GM12878 (cell line): ENCODE measurements at regions not wholly inside any gene's neighbourhood (a gene's known extent, or its start where the extent isn't known, plus 50 kb on each side); places are given as distances from the start of the nearest gene placed in this dataset.

Experiments used
- ATAC-seq: fragments of 200-7000 bp; cut with Tn5 transposase; 3 replicates; pipeline ENCODE4 v1.9.1; 2020; ENCODE audit warnings: mild to moderate bottlenecking, moderate library complexity
- BruUV-seq: library from RNA; stranded (reverse); fragments of 400-500 nt; replicated peaks from 2 replicates; lab custom pipeline; 2021; lab: Mats Ljungman, UMichigan
- CTCF ChIA-PET: fragments of 300-600 bp; sonication (Branson Sonifier 250); formaldehyde crosslinking; extraction: SDS; loops from one replicate; lab custom pipeline; 2021; ENCODE audit warnings: inconsistent platforms; lab: Yijun Ruan, JAX
- POLR2A ChIA-PET: fragments of 350-600 bp; formaldehyde crosslinking; extraction: SDS; loops from one replicate; lab custom pipeline; 2021; ENCODE audit warnings: inconsistent platforms; lab: Charles Lee
- RAD21 ChIA-PET: fragments of 300-600 bp; sonication (Branson Sonifier 250); formaldehyde crosslinking; loops from one replicate; lab custom pipeline; 2023; ENCODE audit warnings: antibody characterized with exemption; ENCODE audit not compliant: unreplicated experiment; lab: Charles Lee
- SMC1A ChIA-PET: fragments of 300-600 bp; sonication (Branson Sonifier 250); formaldehyde crosslinking; loops from one replicate; lab custom pipeline; 2023; ENCODE audit not compliant: unreplicated experiment, uncharacterized antibody; lab: Charles Lee
- DNase-seq: peaks from one replicate; pipeline ENCODE4 v3.0.0-alpha.2; 2011; ENCODE audit warnings: low read depth, low spot score
- FAIRE-seq: peaks from 3 replicates; lab custom pipeline; 2011; peaks lifted over from hg19 to GRCh38; lab: Jason Lieb, UNC
- H2AFZ ChIP-seq: 2 replicates; pipeline ENCODE4 v1.6.0; 2011; ENCODE audit warnings: low read depth, low read length, control low read depth; ENCODE audit not compliant: control insufficient read depth
- H3K27ac ChIP-seq: 2 replicates; pipeline ENCODE4 v1.5.1; 2011; ENCODE audit warnings: control low read depth; ENCODE audit not compliant: control insufficient read depth, insufficient read depth
- H3K27me3 ChIP-seq, 2 experiments: replicated peaks in 1 of 2; 2 replicates each; pipeline versions ENCODE4 v1.6.0 to v1.6.1; 2011; ENCODE audit warnings: low read length in 1 of 2; ENCODE audit not compliant: control insufficient read depth in 2 of 2, insufficient read depth in 2 of 2
- H3K36me3 ChIP-seq, 2 experiments: 2 replicates each; pipeline ENCODE4 v1.5.1; 2011; ENCODE audit warnings: low read length in 1 of 2; ENCODE audit not compliant: control insufficient read depth in 2 of 2, insufficient read depth in 2 of 2
- H3K4me1 ChIP-seq: 2 replicates; pipeline ENCODE4 v1.6.1; 2011; ENCODE audit warnings: mild to moderate bottlenecking, low read length, moderate library complexity, mixed read lengths; ENCODE audit not compliant: control insufficient read depth, insufficient read depth
- H3K4me2 ChIP-seq: 2 replicates; pipeline ENCODE4 v1.6.0; 2011; ENCODE audit warnings: control low read depth; ENCODE audit not compliant: control insufficient read depth, insufficient read depth
- H3K4me3 ChIP-seq: fragments of 200-600 bp; sonication (generic); 2 replicates; pipeline ENCODE4 v1.5.1; 2016
- H3K79me2 ChIP-seq: 2 replicates; pipeline ENCODE4 v1.6.0; 2011; ENCODE audit warnings: low read length; ENCODE audit not compliant: control insufficient read depth, insufficient read depth
- H3K9ac ChIP-seq: 2 replicates; pipeline ENCODE4 v1.8.0; 2011; ENCODE audit warnings: low read length, control low read depth, mixed read lengths; ENCODE audit not compliant: control insufficient read depth, insufficient read depth
- H3K9me3 ChIP-seq: replicated peaks from 3 replicates; pipeline ENCODE4 v1.5.1; 2011; ENCODE audit warnings: mild to moderate bottlenecking, low read length; ENCODE audit not compliant: control insufficient read depth, insufficient read depth
- H4K20me1 ChIP-seq: 2 replicates; pipeline ENCODE4 v1.6.0; 2011; ENCODE audit not compliant: control insufficient read depth, insufficient read depth
- ATF7 ChIP-seq: fragments of 450-650 bp; IDR thresholded peaks from 2 replicates; pipeline ENCODE4 v1.6.1; 2016; ENCODE audit warnings: low read depth, mild to moderate bottlenecking
- DPF2 ChIP-seq: fragments of 450-650 bp; IDR thresholded peaks from 2 replicates; pipeline ENCODE4 v1.6.1; 2017; ENCODE audit warnings: mild to moderate bottlenecking
- EED ChIP-seq: sonication (generic); IDR thresholded peaks from 2 replicates; pipeline ENCODE4 v1.6.1; 2016; ENCODE audit warnings: antibody characterized with exemption, low read depth
- EP300 ChIP-seq, 2 experiments: fragments of 150-350 bp in 1 of 2; IDR thresholded peaks; 2 replicates each; pipeline ENCODE4 v1.6.1; 2011 to 2012; ENCODE audit warnings: low read depth in 2 of 2, low read length in 2 of 2, borderline replicate concordance in 1 of 2, improper control_type of control experiment in 1 of 2, inconsistent platforms in 1 of 2; ENCODE audit not compliant: control insufficient read depth in 1 of 2
- IRF3 ChIP-seq: fragments of 450-650 bp; IDR thresholded peaks from 2 replicates; pipeline ENCODE4 v1.6.1; 2014; ENCODE audit warnings: mild to moderate bottlenecking
- IRF4 ChIP-seq: IDR thresholded peaks from 2 replicates; pipeline ENCODE4 v1.6.1; 2011; ENCODE audit warnings: low read depth, low read length
- STAT3 ChIP-seq: IDR thresholded peaks from 2 replicates; pipeline ENCODE4 v1.6.1; 2011; ENCODE audit warnings: low read depth, low read length, improper control_type of control experiment
- ZNF622 ChIP-seq: fragments of 450-650 bp; IDR thresholded peaks from 2 replicates; pipeline ENCODE4 v1.6.1; 2017; ENCODE audit warnings: mild to moderate bottlenecking, inconsistent platforms
- WGBS: methylation state at CpG from one replicate; pipeline ENCODE4 v1.1.6; 2016; ENCODE audit warnings: low lambda C conversion rate; ENCODE audit not compliant: insufficient replicate concordance, insufficient coverage; ENCODE audit errors: missing lambda C conversion rate; 5-methylcytosine and 5-hydroxymethylcytosine counted together
- in situ Hi-C: fragments of 300-500 bp; cut with MboI; formaldehyde crosslinking; loops from 9 replicates; pipeline ENCODE4 v1.14.3; 2018; ENCODE audit warnings: mixed read lengths
- intact Hi-C: fragments of 100-400 bp; cut with micrococcal nuclease; formaldehyde crosslinking; loops from one replicate; pipeline ENCODE4 v1.14.2; 2022; ENCODE audit not compliant: unreplicated experiment
- TF ChIP-seq, protein P1 (sequence below): fragments of 450-650 bp; formaldehyde crosslinking; IDR thresholded peaks from 2 replicates; pipeline ENCODE4 v1.4.0; 2022; ENCODE audit warnings: mild to moderate bottlenecking, moderate library complexity

GRCh38 chr2:181193550-181193949, 213.1 kb downstream of the UBE2E3 start:
- FAIRE-seq: no peak

GRCh38 chr2:181196401-181196800, 216.0 kb downstream of the UBE2E3 start:
- no peak overlapping the region for H3K4me3 ChIP-seq
- ATAC-seq: no peak
- BruUV-seq: no TSS peak
- no peak for TF ChIP-seq ZNF622
- TF ChIP-seq ATF7: no peak
- TF ChIP-seq IRF4: no peak
- TF ChIP-seq, protein P1, sequence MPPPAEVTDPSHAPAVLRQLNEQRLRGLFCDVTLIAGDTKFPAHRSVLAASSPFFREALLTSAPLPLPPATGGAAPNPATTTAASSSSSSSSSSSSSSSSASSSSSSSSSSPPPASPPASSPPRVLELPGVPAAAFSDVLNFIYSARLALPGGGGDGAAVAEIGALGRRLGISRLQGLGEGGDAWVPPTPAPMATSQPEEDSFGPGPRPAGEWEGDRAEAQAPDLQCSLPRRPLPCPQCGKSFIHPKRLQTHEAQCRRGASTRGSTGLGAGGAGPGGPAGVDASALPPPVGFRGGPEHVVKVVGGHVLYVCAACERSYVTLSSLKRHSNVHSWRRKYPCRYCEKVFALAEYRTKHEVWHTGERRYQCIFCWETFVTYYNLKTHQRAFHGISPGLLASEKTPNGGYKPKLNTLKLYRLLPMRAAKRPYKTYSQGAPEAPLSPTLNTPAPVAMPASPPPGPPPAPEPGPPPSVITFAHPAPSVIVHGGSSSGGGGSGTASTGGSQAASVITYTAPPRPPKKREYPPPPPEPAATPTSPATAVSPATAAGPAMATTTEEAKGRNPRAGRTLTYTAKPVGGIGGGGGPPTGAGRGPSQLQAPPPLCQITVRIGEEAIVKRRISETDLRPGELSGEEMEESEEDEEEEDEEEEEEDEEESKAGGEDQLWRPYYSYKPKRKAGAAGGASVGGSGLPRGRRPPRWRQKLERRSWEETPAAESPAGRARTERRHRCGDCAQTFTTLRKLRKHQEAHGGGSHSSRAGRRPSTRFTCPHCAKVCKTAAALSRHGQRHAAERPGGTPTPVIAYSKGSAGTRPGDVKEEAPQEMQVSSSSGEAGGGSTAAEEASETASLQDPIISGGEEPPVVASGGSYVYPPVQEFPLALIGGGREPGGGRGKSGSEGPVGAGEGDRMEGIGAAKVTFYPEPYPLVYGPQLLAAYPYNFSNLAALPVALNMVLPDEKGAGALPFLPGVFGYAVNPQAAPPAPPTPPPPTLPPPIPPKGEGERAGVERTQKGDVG (CRISPR knock-in tag): no peak
- no peak for TF ChIP-seq STAT3
- TF ChIP-seq IRF3: no peak
- TF ChIP-seq DPF2: no peak
- TF ChIP-seq EP300 (IDR thresholded peaks at IDR 0.05; ENCODE audit: borderline replicate concordance in 1 of 2, control insufficient read depth in 1 of 2, low read depth in 2 of 2, low read length in 2 of 2): no peak

More at GRCh38 chr2:181193550-181193949, 213.1 kb downstream of the UBE2E3 start:
- H3K9ac ChIP-seq: no peak overlapping the region
- BruUV-seq: no TSS peak
- H3K79me2 ChIP-seq: no peaks in the 10 kb centered on the region
- H3K27ac ChIP-seq: no peak overlapping the region
- ChIA-PET CTCF (interaction anchor here (1.1 kb wide), 1 partner anchor 9 kb away, joined by 3 read pairs; no protein-coding TSS in a partner anchor), POLR2A (interaction anchor here (2.0 kb wide), 1 partner anchor 9 kb away, joined by 7 read pairs; no protein-coding TSS in a partner anchor), SMC1A (interaction anchor here (0.6 to 3.5 kb wide), 3 partner anchors 10 to 1070 kb away, joined by 3 to 10 read pairs (median 3); no protein-coding TSS in a partner anchor), RAD21 (interaction anchor here (2.6 kb wide), 1 partner anchor 88 kb away, joined by 8 read pairs; no protein-coding TSS in a partner anchor)
- no peak for DNase-seq
- no peak overlapping the region for H3K4me2 ChIP-seq
- no peak overlapping the region for H3K4me3 ChIP-seq
- intact Hi-C loops (no loop called here), in situ Hi-C loops (no loop called here)
- H3K9me3 ChIP-seq: no peaks in the 10 kb centered on the region
- H3K36me3 ChIP-seq: no peaks in the 10 kb centered on the region
- TF ChIP-seq EED: no peak
- WGBS: 73% methylated on average over 1 of the region's 1 CpG
- H3K27me3 ChIP-seq: no peaks in the 10 kb centered on the region
- ATAC-seq: no peak
- no peaks in the 10 kb centered on the region for H4K20me1 ChIP-seq
- H2AFZ ChIP-seq: no peak overlapping the region
- no peaks in the 10 kb centered on the region for H3K4me1 ChIP-seq

More at GRCh38 chr2:181196401-181196800, 216.0 kb downstream of the UBE2E3 start:
- FAIRE-seq (peak; percentile 35), DNase-seq (no peak)
- ChIA-PET POLR2A (no interaction called here), SMC1A (interaction anchor here (1.5 kb wide), 1 partner anchor 228 kb away, joined by 3 read pairs; no protein-coding TSS in a partner anchor), CTCF (no interaction called here), RAD21 (no interaction called here)
- Histone ChIP-seq H3K4me1 (no peaks in the 10 kb centered on the region), H4K20me1 (no peaks in the 10 kb centered on the region), H3K9me3 (no peaks in the 10 kb centered on the region), H3K27me3 (no peaks in the 10 kb centered on the region), H3K36me3 (no peaks in the 10 kb centered on the region), H3K9ac (no peak overlapping the region), H3K4me2 (no peak overlapping the region), H3K27ac (no peak overlapping the region), H2AFZ (no peak overlapping the region), H3K79me2 (no peaks in the 10 kb centered on the region)
- in situ Hi-C loops: no loop called here
- intact Hi-C loops: no loop called here
- 80% methylated on average over 4 of the region's 4 CpGs for WGBS
